ENCODE measurements at regions not wholly inside any gene's neighbourhood (a gene's known extent, or its start where the extent isn't known, plus 50 kb on each side); places are given as distances from the start of the nearest gene placed in this dataset.

DNA sequence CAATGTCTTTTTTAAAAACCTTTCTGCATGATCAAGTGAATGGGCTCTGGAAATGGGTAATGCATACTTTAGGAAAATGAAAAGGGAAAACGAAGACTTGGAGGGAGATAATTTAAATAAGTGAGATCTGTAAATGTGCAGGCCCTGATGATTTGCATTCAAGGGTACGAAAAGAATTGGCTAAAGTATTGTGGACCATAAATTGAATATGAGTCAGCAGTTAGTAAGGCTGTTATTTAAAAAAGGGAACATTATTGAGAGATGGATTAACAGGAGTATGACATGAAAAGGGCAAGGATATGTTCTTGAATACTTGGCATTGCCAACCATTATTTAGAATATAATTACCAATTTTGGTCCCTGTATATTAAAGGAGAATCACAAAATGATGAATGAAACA lies 125.5 kb downstream of the GPAT3 start:
- no peak overlapping the region for H3K27ac Mint-ChIP-seq
- no peak for ATAC-seq
- no peak overlapping the region for H2AFZ ChIP-seq
- no peaks in the 10 kb centered on the region for H3K9me3 Mint-ChIP-seq
- no peaks in the 10 kb centered on the region for H3K27me3 Mint-ChIP-seq (ENCODE audit: insufficient read depth, low read depth, poor library complexity)
- peaks cover 25% of the 10 kb centered on the region for H3K9me2 ChIP-seq (ENCODE audit: insufficient read depth)
- peaks cover 51% of the 10 kb centered on the region for H3K4me1 ChIP-seq (ENCODE audit: insufficient read depth)
- H3K36me3 Mint-ChIP-seq (ENCODE audit: low read depth): no peaks in the 10 kb centered on the region; the same call in 2 of the 3 replicates
- no peaks in the 10 kb centered on the region for H3K36me3 ChIP-seq (ENCODE audit: insufficient read depth)
- no peak for DNase-seq (ENCODE audit: low spot score)
- no peaks in the 10 kb centered on the region for H4K20me1 ChIP-seq (replicated peaks; ENCODE audit: insufficient read depth)
- no peak overlapping the region for H3K27ac ChIP-seq (ENCODE audit: low read depth)
- no peak overlapping the region for H3K4me3 Mint-ChIP-seq
- H3K4me3 ChIP-seq: no peak overlapping the region
- no peaks in the 10 kb centered on the region for H3F3A ChIP-seq (replicated peaks; ENCODE audit: low read depth)
- H3K4me2 ChIP-seq: peak overlapping the region; percentile 13; the same call in 1 of the 2 replicates
- H3K79me2 ChIP-seq (replicated peaks; ENCODE audit: insufficient read depth): no peaks in the 10 kb centered on the region
- peaks cover 42% of the 10 kb centered on the region for H3K4me1 Mint-ChIP-seq
- no peak for TF ChIP-seq ZNF331 (CRISPR knock-in tag; IDR thresholded peaks at IDR 0.05; ENCODE audit: low read depth)
- no peaks in the 10 kb centered on the region for H3K27me3 ChIP-seq (ENCODE audit: insufficient read depth)

DNA sequence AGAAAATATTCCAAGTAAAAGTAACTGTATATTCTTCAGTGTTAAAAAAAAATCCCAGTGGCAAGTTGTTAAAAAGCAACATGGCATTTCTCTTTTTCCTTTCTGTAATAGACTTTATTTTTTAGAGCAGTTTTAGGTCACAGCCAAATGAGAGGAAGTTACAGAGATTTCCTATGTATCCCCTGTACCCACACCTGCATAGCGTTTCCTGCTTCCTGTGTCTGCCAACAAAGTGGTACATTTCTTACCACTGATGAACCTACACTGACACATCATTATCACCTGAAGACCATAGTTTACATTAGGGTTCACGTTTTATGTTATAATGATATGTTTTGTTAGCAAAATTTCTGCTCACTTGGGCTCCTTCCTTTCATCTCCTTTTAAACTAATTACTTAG lies 124.7 kb downstream of the GPAT3 start:
- Histone ChIP-seq H3K27ac (ENCODE audit: low read depth) (no peak overlapping the region), H4K20me1 (replicated peaks; ENCODE audit: insufficient read depth) (no peaks in the 10 kb centered on the region), H3K36me3 (ENCODE audit: insufficient read depth) (no peaks in the 10 kb centered on the region), H2AFZ (no peak overlapping the region), H3F3A (replicated peaks; ENCODE audit: low read depth) (no peaks in the 10 kb centered on the region), H3K4me2 (no peak overlapping the region), H3K4me3 (no peak overlapping the region), H3K79me2 (replicated peaks; ENCODE audit: insufficient read depth) (no peaks in the 10 kb centered on the region), H3K27me3 (ENCODE audit: insufficient read depth) (no peaks in the 10 kb centered on the region), H3K9me2 (ENCODE audit: insufficient read depth) (peaks cover 31% of the 10 kb centered on the region), H3K4me1 (ENCODE audit: insufficient read depth) (peaks cover 51% of the 10 kb centered on the region)
- H3K27me3 Mint-ChIP-seq (ENCODE audit: insufficient read depth, low read depth, poor library complexity): no peaks in the 10 kb centered on the region
- H3K9me3 Mint-ChIP-seq: no peaks in the 10 kb centered on the region
- H3K4me3 Mint-ChIP-seq: no peak overlapping the region
- no peaks in the 10 kb centered on the region; the same call in 2 of the 3 replicates for H3K36me3 Mint-ChIP-seq (ENCODE audit: low read depth)
- DNase-seq (ENCODE audit: low spot score) (no peak), ATAC-seq (no peak)
- H3K4me1 Mint-ChIP-seq: peaks cover 42% of the 10 kb centered on the region
- H3K27ac Mint-ChIP-seq: no peak overlapping the region
- TF ChIP-seq, protein P1, sequence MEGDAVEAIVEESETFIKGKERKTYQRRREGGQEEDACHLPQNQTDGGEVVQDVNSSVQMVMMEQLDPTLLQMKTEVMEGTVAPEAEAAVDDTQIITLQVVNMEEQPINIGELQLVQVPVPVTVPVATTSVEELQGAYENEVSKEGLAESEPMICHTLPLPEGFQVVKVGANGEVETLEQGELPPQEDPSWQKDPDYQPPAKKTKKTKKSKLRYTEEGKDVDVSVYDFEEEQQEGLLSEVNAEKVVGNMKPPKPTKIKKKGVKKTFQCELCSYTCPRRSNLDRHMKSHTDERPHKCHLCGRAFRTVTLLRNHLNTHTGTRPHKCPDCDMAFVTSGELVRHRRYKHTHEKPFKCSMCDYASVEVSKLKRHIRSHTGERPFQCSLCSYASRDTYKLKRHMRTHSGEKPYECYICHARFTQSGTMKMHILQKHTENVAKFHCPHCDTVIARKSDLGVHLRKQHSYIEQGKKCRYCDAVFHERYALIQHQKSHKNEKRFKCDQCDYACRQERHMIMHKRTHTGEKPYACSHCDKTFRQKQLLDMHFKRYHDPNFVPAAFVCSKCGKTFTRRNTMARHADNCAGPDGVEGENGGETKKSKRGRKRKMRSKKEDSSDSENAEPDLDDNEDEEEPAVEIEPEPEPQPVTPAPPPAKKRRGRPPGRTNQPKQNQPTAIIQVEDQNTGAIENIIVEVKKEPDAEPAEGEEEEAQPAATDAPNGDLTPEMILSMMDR (conservative IDR thresholded peaks at IDR 0.05; ENCODE audit: low read depth in 2 of 2): no peak
- TF ChIP-seq JUNB (IDR thresholded peaks at IDR 0.05; ENCODE audit: unreplicated experiment): no peak
- TF ChIP-seq, protein P2, sequence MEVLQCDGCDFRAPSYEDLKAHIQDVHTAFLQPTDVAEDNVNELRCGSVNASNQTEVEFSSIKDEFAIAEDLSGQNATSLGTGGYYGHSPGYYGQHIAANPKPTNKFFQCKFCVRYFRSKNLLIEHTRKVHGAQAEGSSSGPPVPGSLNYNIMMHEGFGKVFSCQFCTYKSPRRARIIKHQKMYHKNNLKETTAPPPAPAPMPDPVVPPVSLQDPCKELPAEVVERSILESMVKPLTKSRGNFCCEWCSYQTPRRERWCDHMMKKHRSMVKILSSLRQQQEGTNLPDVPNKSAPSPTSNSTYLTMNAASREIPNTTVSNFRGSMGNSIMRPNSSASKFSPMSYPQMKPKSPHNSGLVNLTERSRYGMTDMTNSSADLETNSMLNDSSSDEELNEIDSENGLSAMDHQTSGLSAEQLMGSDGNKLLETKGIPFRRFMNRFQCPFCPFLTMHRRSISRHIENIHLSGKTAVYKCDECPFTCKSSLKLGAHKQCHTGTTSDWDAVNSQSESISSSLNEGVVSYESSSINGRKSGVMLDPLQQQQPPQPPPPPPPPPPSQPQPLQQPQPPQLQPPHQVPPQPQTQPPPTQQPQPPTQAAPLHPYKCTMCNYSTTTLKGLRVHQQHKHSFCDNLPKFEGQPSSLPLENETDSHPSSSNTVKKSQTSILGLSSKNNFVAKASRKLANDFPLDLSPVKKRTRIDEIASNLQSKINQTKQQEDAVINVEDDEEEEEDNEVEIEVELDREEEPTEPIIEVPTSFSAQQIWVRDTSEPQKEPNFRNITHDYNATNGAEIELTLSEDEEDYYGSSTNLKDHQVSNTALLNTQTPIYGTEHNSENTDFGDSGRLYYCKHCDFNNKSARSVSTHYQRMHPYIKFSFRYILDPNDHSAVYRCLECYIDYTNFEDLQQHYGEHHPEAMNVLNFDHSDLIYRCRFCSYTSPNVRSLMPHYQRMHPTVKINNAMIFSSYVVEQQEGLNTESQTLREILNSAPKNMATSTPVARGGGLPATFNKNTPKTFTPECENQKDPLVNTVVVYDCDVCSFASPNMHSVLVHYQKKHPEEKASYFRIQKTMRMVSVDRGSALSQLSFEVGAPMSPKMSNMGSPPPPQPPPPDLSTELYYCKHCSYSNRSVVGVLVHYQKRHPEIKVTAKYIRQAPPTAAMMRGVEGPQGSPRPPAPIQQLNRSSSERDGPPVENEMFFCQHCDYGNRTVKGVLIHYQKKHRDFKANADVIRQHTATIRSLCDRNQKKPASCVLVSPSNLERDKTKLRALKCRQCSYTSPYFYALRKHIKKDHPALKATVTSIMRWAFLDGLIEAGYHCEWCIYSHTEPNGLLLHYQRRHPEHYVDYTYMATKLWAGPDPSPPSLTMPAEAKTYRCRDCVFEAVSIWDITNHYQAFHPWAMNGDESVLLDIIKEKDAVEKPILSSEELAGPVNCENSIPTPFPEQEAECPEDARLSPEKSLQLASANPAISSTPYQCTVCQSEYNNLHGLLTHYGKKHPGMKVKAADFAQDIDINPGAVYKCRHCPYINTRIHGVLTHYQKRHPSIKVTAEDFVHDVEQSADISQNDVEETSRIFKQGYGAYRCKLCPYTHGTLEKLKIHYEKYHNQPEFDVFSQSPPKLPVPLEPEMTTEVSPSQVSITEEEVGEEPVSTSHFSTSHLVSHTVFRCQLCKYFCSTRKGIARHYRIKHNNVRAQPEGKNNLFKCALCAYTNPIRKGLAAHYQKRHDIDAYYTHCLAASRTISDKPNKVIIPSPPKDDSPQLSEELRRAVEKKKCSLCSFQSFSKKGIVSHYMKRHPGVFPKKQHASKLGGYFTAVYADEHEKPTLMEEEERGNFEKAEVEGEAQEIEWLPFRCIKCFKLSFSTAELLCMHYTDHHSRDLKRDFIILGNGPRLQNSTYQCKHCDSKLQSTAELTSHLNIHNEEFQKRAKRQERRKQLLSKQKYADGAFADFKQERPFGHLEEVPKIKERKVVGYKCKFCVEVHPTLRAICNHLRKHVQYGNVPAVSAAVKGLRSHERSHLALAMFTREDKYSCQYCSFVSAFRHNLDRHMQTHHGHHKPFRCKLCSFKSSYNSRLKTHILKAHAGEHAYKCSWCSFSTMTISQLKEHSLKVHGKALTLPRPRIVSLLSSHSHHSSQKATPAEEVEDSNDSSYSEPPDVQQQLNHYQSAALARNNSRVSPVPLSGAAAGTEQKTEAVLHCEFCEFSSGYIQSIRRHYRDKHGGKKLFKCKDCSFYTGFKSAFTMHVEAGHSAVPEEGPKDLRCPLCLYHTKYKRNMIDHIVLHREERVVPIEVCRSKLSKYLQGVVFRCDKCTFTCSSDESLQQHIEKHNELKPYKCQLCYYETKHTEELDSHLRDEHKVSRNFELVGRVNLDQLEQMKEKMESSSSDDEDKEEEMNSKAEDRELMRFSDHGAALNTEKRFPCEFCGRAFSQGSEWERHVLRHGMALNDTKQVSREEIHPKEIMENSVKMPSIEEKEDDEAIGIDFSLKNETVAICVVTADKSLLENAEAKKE (CRISPR knock-in tag; IDR thresholded peaks at IDR 0.05): no peak
- no peak for TF ChIP-seq EZH2phosphoT487 (IDR thresholded peaks at IDR 0.05; ENCODE audit: unreplicated experiment)

All from GM23338 (cell line).